ENCODE measurements at regions not wholly inside any gene's neighbourhood (a gene's known extent, or its start where the extent isn't known, plus 50 kb on each side); places are given as distances from the start of the nearest gene placed in this dataset.
"Not testable (repeated sequence)": the region's sequence is repeated elsewhere in the genome, so short reads cannot be mapped to it uniquely, and the experiment has no call there.

GRCh38 chr22:10777733-10778132 is 4750.3 kb upstream of the OR11H1 start:
- peaks cover 40% of the 10 kb centered on the region for H3K9me3 ChIP-seq (ENCODE audit: control insufficient read depth, insufficient read depth, low read length)
- H3K9me2 ChIP-seq (replicated peaks; ENCODE audit: control insufficient read depth, low read length); H3K4me2 ChIP-seq (ENCODE audit: low read length); H4K20me1 ChIP-seq (ENCODE audit: control insufficient read depth, insufficient read depth, low read depth, low read length); H3K27me3 ChIP-seq (ENCODE audit: control insufficient read depth, low read length); H3K36me3 ChIP-seq (ENCODE audit: control insufficient read depth, low read length); H3K4me1 ChIP-seq (ENCODE audit: control insufficient read depth, low read length); H3K4me3 ChIP-seq (ENCODE audit: low read length); H3F3A ChIP-seq (ENCODE audit: control insufficient read depth, insufficient read depth); H3K79me2 ChIP-seq (ENCODE audit: control insufficient read depth, low read length); H3K27ac ChIP-seq (ENCODE audit: low read depth, low read length): not testable (repeated sequence)

- no peak overlapping the region for H3K4me3 ChIP-seq (ENCODE audit: low read length)
Observed at GRCh38 chr22:10778296-10778814, 4749.6 kb upstream of the OR11H1 start.

GRCh38 chr22:10779200-10779599 is 4748.8 kb upstream of the OR11H1 start:
- H3K9me3 ChIP-seq (ENCODE audit: control insufficient read depth, insufficient read depth, low read length) = peaks cover 41% of the 10 kb centered on the region
- H3K36me3 ChIP-seq (ENCODE audit: control insufficient read depth, low read length); H3K27ac ChIP-seq (ENCODE audit: low read depth, low read length); H3K4me1 ChIP-seq (ENCODE audit: control insufficient read depth, low read length); H3K9me2 ChIP-seq (replicated peaks; ENCODE audit: control insufficient read depth, low read length); H3K4me3 ChIP-seq (ENCODE audit: low read length); H3K4me2 ChIP-seq (ENCODE audit: low read length); H3K79me2 ChIP-seq (ENCODE audit: control insufficient read depth, low read length); H4K20me1 ChIP-seq (ENCODE audit: control insufficient read depth, insufficient read depth, low read depth, low read length); H3F3A ChIP-seq (ENCODE audit: control insufficient read depth, insufficient read depth); H3K27me3 ChIP-seq (ENCODE audit: control insufficient read depth, low read length): not testable (repeated sequence)

More at GRCh38 chr22:10778296-10778814, 4749.6 kb upstream of the OR11H1 start:
- no peaks in the 10 kb centered on the region for H3K9me2 ChIP-seq (replicated peaks; ENCODE audit: control insufficient read depth, low read length)
- H3K4me1 ChIP-seq (ENCODE audit: control insufficient read depth, low read length) = no peaks in the 10 kb centered on the region
- no peaks in the 10 kb centered on the region for H3K79me2 ChIP-seq (ENCODE audit: control insufficient read depth, low read length)
- no peaks in the 10 kb centered on the region for H3F3A ChIP-seq (ENCODE audit: control insufficient read depth, insufficient read depth)
- H3K9me3 ChIP-seq (ENCODE audit: control insufficient read depth, insufficient read depth, low read length) = peaks cover 41% of the 10 kb centered on the region
- no peaks in the 10 kb centered on the region for H3K36me3 ChIP-seq (ENCODE audit: control insufficient read depth, low read length)
- TF ChIP-seq EZH2phosphoT487 (IDR thresholded peaks at IDR 0.05; ENCODE audit: borderline replicate concordance, low read length) = no peak
- TF ChIP-seq CTCF (IDR thresholded peaks at IDR 0.05; ENCODE audit: low read depth, low read length, poor library complexity, severe bottlenecking) = no peak
- no peaks in the 10 kb centered on the region for H3K27me3 ChIP-seq (ENCODE audit: control insufficient read depth, low read length)
- H3K27ac ChIP-seq (ENCODE audit: low read depth, low read length) = no peak overlapping the region
- no peaks in the 10 kb centered on the region for H4K20me1 ChIP-seq (ENCODE audit: control insufficient read depth, insufficient read depth, low read depth, low read length)
- no peak overlapping the region for H3K4me2 ChIP-seq (ENCODE audit: low read length)

- TF ChIP-seq EZH2phosphoT487 (IDR thresholded peaks at IDR 0.05; ENCODE audit: borderline replicate concordance, low read length) = no peak
- no peak for TF ChIP-seq CTCF (IDR thresholded peaks at IDR 0.05; ENCODE audit: low read depth, low read length, poor library complexity, severe bottlenecking)
- no peaks in the 10 kb centered on the region for H3K9me2 ChIP-seq (replicated peaks; ENCODE audit: control insufficient read depth, low read length)
- H3K36me3 ChIP-seq (ENCODE audit: control insufficient read depth, low read length) = no peaks in the 10 kb centered on the region
- no peak overlapping the region for H3K4me2 ChIP-seq (ENCODE audit: low read length)
- no peaks in the 10 kb centered on the region for H3K79me2 ChIP-seq (ENCODE audit: control insufficient read depth, low read length)
- H3K4me1 ChIP-seq (ENCODE audit: control insufficient read depth, low read length) = no peaks in the 10 kb centered on the region
- H3F3A ChIP-seq (ENCODE audit: control insufficient read depth, insufficient read depth) = no peaks in the 10 kb centered on the region
- no peak overlapping the region for H3K4me3 ChIP-seq (ENCODE audit: low read length)
- no peak overlapping the region for H3K27ac ChIP-seq (ENCODE audit: low read depth, low read length)
- H3K27me3 ChIP-seq (ENCODE audit: control insufficient read depth, low read length) = no peaks in the 10 kb centered on the region
- H3K9me3 ChIP-seq (ENCODE audit: control insufficient read depth, insufficient read depth, low read length) = peaks cover 36% of the 10 kb centered on the region; the same call in 1 of the 2 replicates
- H4K20me1 ChIP-seq (ENCODE audit: control insufficient read depth, insufficient read depth, low read depth, low read length) = no peaks in the 10 kb centered on the region
Observed at GRCh38 chr22:10780281-10780680, 4747.7 kb upstream of the OR11H1 start.
